Heart right ventricle (tissue), 16 donors: ENCODE measurements at regions not wholly inside any gene's neighbourhood (a gene's known extent, or its start where the extent isn't known, plus 50 kb on each side); places are given as distances from the start of the nearest gene placed in this dataset.

ENCODE experiments used
- ATAC-seq, 8 donors: fragments of 200-7000 bp; cut with Tn5 transposase; one replicate each; pipeline ENCODE4 v1.9.1; 2020; ENCODE audit warnings: mild to moderate bottlenecking in 8 of 8, moderate library complexity in 8 of 8, moderate number of reproducible peaks in 1 of 8
- DNase-seq, 2 donors: peaks; one replicate each; pipeline ENCODE4 v3.0.0-alpha.2; 2020
- H3K27ac ChIP-seq, 10 donors: fragments of 200-600 bp; sonication (generic) in 2 of 10; one replicate each; pipeline versions ENCODE4 v1.5.0 to v1.8.0; 2020 to 2022; ENCODE audit warnings: mild to moderate bottlenecking in 3 of 10
- H3K27me3 ChIP-seq, 7 donors: fragments of 200-600 bp; one replicate each; pipeline ENCODE4 v1.8.0; 2021 to 2022; ENCODE audit warnings: mild to moderate bottlenecking in 2 of 7
- H3K36me3 ChIP-seq, 9 donors: fragments of 200-600 bp; sonication (generic) in 1 of 9; one replicate each; pipeline versions ENCODE4 v1.5.0 to v1.8.0; 2020 to 2022; ENCODE audit warnings: mild to moderate bottlenecking in 2 of 9
- H3K4me1 ChIP-seq, 9 donors: fragments of 200-600 bp; sonication (generic) in 1 of 9; one replicate each; pipeline versions ENCODE4 v1.5.0 to v1.8.0; 2020 to 2022; ENCODE audit warnings: mild to moderate bottlenecking in 4 of 9
- H3K4me3 ChIP-seq, 10 donors: fragments of 200-600 bp; sonication (generic) in 2 of 10; one replicate each; pipeline versions ENCODE4 v1.5.0 to v1.8.0; 2020 to 2022; ENCODE audit warnings: mild to moderate bottlenecking in 7 of 10, moderate library complexity in 2 of 10
- H3K9me3 ChIP-seq, 11 donors: fragments of 200-600 bp in 10 of 11; sonication (generic) in 2 of 11; one replicate each; pipeline versions ENCODE4 v1.5.0 to v1.8.0; 2013 to 2022; ENCODE audit warnings: mild to moderate bottlenecking in 2 of 11, control low read depth in 1 of 11, moderate library complexity in 1 of 11
- WGBS, 2 donors: extraction: QIAGEN DNeasy Blood & Tissue Kit; methylation state at CpG; one replicate each; pipeline ENCODE4 v1.1.7; 2013; ENCODE audit warnings: inconsistent platforms in 1 of 2; 5-methylcytosine and 5-hydroxymethylcytosine counted together
- intact Hi-C, 10 donors: fragments of 100-400 bp; cut with DNase I; formaldehyde crosslinking; loops; one replicate each; pipeline versions ENCODE4 v1.11.1 to v1.14.2; 2022
- TF ChIP-seq, protein P1 (sequence below), 9 donors: fragments of 200-600 bp; sonication (generic) in 2 of 9; IDR thresholded peaks; one replicate each; pipeline versions ENCODE4 v1.5.0 to v1.8.0; 2021 to 2022; ENCODE audit warnings: antibody characterized with exemption in 9 of 9, mild to moderate bottlenecking in 5 of 9, moderate library complexity in 1 of 9
- donor health status: Arrhythmogenic right ventricular cardiomyopathy.
- donor health status: ischemic (EF 13 %, LVEDD 7.1; RV severe dilation, severe dysfunction).
- donor health status: healthy with polysubstance abuse.
- donor health status: DM: no; HTN: yes; CAD: no.
- donor health status: DM: no; HTN: no; CAD: no.
- donor health status: ischemic (EF 25% LVEDD 6.9; RV normal size, moderate dysfunction).
- donor health status: ischemic (EF 25% LVEDD 5.7; RV mildly dilated, moderate dysfunction).
- donor health status: healthy.
- donor health status: DM: yes; HTN: yes; CAD: no.
- donor health status: Ischemic cardiomyopathy.
- donor health status: ischemic (EF 35%, LVEDD 5.7; RV mildly dilated, moderate dysfunction).
- donor health status: nonischemic (EF 11% LVEDD 7.7; RV severe dilation, severe dysfunction).
- donor health status: DM: yes; HTN: yes; CAD: no.
- donor health status: PGD.
- donor health status: ischemic (EF 29% LVEDD 5.4; RV normal size, mild dysfunction).
- donor health status: nonischemic (EF 23%, LVEDD 6.1; RV moderate dilation, normal function).

DNA sequence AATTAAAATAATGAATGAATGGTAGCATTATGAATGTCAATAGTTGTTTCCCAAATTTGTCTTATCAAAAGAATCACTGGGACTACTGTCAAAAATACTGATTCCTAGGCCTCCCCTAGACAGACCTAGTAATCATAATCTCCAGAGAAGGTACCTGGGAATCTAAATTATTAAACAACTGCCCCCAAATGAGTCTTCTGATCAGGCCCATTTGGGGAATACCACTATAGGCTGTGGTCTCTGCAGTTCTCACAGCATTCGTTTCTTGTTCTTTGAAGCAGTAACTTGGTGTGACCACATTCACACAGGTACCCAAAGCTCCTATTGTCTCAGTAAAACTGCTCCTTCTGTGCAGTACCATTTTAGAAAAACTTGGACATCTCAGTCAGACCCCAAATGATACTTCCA is 230.9 kb downstream of the PIK3R1 start:
- ATAC-seq (no peak), DNase-seq (no peak)
- H3K27me3 ChIP-seq, result no peaks in the 10 kb centered on the region
- peaks cover 0 to 22% (median 12%) of the 10 kb centered on the region in 9 donors for H3K4me1 ChIP-seq
- H3K27ac ChIP-seq, result no peak overlapping the region
- intact Hi-C loops, result no loop called here
- H3K4me3 ChIP-seq, result no peak overlapping the region
- H3K9me3 ChIP-seq, result no peaks in the 10 kb centered on the region
- no peaks in the 10 kb centered on the region for H3K36me3 ChIP-seq
- WGBS, 2 donors, result 91 to 92% methylated on average over 1 of the region's 1 CpG
- TF ChIP-seq, protein P1, sequence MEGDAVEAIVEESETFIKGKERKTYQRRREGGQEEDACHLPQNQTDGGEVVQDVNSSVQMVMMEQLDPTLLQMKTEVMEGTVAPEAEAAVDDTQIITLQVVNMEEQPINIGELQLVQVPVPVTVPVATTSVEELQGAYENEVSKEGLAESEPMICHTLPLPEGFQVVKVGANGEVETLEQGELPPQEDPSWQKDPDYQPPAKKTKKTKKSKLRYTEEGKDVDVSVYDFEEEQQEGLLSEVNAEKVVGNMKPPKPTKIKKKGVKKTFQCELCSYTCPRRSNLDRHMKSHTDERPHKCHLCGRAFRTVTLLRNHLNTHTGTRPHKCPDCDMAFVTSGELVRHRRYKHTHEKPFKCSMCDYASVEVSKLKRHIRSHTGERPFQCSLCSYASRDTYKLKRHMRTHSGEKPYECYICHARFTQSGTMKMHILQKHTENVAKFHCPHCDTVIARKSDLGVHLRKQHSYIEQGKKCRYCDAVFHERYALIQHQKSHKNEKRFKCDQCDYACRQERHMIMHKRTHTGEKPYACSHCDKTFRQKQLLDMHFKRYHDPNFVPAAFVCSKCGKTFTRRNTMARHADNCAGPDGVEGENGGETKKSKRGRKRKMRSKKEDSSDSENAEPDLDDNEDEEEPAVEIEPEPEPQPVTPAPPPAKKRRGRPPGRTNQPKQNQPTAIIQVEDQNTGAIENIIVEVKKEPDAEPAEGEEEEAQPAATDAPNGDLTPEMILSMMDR (IDR thresholded peaks at IDR 0.05), result no peak

DNA sequence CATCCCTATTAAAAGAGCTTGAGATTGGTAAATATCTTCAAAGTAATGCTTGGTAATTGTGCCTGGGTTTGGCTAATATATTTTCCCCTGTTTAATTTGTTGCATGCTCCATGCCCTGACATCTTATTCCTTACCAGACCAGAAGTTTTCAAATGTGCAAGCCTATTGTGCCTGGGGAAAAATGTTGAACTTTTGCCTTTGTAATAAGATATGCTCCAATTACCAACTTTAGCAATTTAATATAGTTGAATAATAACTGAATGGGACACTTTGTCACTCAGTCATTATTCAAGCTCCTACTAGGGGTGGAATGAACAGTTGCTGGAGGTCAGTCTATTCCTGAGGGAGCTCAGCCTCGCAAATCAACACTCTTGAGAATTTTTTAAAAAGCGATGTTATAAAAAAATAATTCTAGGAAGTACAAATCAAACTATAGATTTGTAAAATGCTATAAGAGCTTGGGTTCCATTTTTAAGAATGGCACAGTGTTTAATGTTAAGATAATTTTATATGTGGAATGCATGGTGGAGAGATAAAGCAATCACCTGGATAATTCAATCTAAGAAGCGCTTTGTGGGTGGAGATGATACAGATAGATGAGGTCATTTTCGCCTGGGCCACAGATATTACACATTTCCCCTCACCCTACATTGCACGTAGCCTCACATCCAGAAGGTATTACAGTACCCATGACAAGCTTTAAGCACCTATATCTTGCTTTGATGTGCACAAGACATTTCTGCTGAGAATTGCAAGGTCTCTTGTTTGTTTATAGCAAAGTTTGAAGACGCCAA is 231.8 kb downstream of the PIK3R1 start:
- ATAC-seq (no peak), DNase-seq (no peak)
- H3K36me3 ChIP-seq, result no peaks in the 10 kb centered on the region
- H3K4me1 ChIP-seq, result peaks cover 0 to 22% (median 12%) of the 10 kb centered on the region in 9 donors
- TF ChIP-seq, protein P1 (IDR thresholded peaks at IDR 0.05), result no peak
- WGBS, 2 donors, result 91 to 93% methylated on average over 6 of the region's 6 CpGs
- H3K4me3 ChIP-seq, result no peak overlapping the region
- H3K9me3 ChIP-seq, result no peaks in the 10 kb centered on the region
- H3K27me3 ChIP-seq, result no peaks in the 10 kb centered on the region
- H3K27ac ChIP-seq, result no peak overlapping the region
- intact Hi-C loops, result no loop called here

DNA sequence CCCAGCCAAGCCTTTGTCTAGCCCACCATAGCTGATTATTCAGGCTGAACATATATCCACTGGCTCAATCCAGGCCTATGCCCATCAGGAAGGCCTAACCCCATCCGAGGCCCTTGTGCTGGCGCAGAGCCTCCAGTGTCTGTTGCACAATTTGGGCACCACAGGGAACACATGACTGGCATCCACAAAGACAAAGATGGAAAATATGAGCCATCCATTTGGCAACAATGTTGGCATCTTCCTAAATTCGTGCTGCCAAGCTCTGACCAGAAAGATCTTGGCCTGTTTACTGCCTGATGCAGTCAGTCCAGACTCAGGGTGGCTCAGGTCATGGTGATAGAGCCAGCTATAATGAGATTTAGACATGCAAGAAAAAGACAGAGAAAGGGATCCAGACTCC is 233.8 kb downstream of the PIK3R1 start:
- no peaks in the 10 kb centered on the region for H3K27me3 ChIP-seq
- 65 to 66% methylated on average over 3 of the region's 3 CpGs for WGBS, 2 donors
- H3K27ac ChIP-seq, result peak overlapping the region in 3 of 10 donors; percentile 32 to 57 (median 56)
- peaks cover 0 to 4% (median 0%) of the 10 kb centered on the region in 11 donors for H3K9me3 ChIP-seq
- peak; percentile 52 to 96 (median 79) for ATAC-seq
- H3K4me3 ChIP-seq, result no peak overlapping the region
- TF ChIP-seq, protein P1 (IDR thresholded peaks at IDR 0.05), result no peak
- H3K36me3 ChIP-seq, result no peaks in the 10 kb centered on the region
- peaks cover 0 to 17% (median 6%) of the 10 kb centered on the region in 9 donors for H3K4me1 ChIP-seq
- DNase-seq, result peak; percentile 27 to 38
- intact Hi-C loops, result no loop called here

DNA sequence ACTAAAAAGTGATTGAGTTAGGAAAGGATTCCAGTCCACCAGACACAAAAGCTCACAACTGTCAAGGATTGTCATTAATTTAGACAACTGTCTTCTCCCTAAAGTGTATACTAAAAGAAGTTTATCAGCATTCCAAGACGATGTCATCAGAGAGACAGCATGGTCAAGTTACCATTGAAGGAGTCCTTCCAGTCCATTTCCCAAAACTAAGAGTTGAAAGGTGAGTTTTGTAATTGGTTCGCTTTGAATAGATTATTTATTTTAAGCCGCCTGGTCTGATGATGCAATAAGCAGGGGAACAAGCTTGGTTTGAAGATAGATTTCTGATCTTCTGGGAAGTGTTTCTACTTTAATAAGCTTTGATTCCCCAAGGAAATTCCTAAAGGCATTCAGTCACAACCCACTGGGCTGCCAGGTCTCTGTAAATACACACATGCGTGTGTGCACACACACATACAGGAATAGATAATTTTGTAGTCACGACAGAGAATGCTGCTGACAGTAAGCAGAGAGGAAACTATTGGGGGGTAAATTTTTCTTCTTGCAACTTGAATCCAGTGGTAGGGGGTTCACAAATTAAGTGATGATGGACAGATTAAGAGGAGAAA is 234.8 kb downstream of the PIK3R1 start:
- WGBS, 2 donors, result 78 to 83% methylated on average over 5 of the region's 5 CpGs
- no peak for ATAC-seq
- intact Hi-C loops, result loop anchor here in 2 of 10 donors (10.0 kb wide), 2 partner anchors 514 to 1206 kb away; no protein-coding TSS in a partner anchor

More for the DNA sequence above, 234.8 kb downstream of the PIK3R1 start:
- no peak for DNase-seq
- no peak overlapping the region for H3K4me3 ChIP-seq
- TF ChIP-seq, protein P1 (IDR thresholded peaks at IDR 0.05), result no peak
- no peaks in the 10 kb centered on the region for H3K27me3 ChIP-seq
- H3K9me3 ChIP-seq, result peaks cover 0 to 7% (median 0%) of the 10 kb centered on the region in 11 donors
- peak overlapping the region in 3 of 10 donors; percentile 22 to 56 (median 50) for H3K27ac ChIP-seq
- no peaks in the 10 kb centered on the region for H3K36me3 ChIP-seq
- H3K4me1 ChIP-seq, result peaks cover 0 to 7% (median 0%) of the 10 kb centered on the region in 9 donors
